Mammary epithelial cell (primary cell): ENCODE measurements at regions not wholly inside any gene's neighbourhood (a gene's known extent, or its start where the extent isn't known, plus 50 kb on each side); places are given as distances from the start of the nearest gene placed in this dataset.

Source experiments
- CTCF ChIP-seq, 2 donors: IDR thresholded peaks in 1 of 2; conservative IDR thresholded peaks in 1 of 2; 2 replicates each; pipeline ENCODE4 v1.5.1; 2011 to 2012; ENCODE audit warnings: inconsistent platforms in 2 of 2, low read length in 2 of 2, mild to moderate bottlenecking in 2 of 2, control low read depth in 1 of 2, low read depth in 1 of 2; ENCODE audit not compliant: insufficient read depth in 1 of 2; ENCODE audit errors: extremely low read depth in 1 of 2
- EZH2 ChIP-seq: IDR thresholded peaks from 2 replicates; pipeline ENCODE4 v1.6.1; 2012; ENCODE audit warnings: low read length, inconsistent platforms, borderline replicate concordance

- TF ChIP-seq CTCF (conservative IDR thresholded peaks at IDR 0.05 in 1 of 2, IDR thresholded peaks at IDR 0.05 in 1 of 2; ENCODE audit: extremely low read depth in 1 of 2, insufficient read depth in 1 of 2, low read depth in 1 of 2, low read length in 2 of 2) (no peak), EZH2 (no peak)
Observed at GRCh38 chr2:200081236-200081635, 125.9 kb downstream of the MAIP1 start.
